Stomach (tissue), 4 donors: ENCODE measurements at regions not wholly inside any gene's neighbourhood (a gene's known extent, or its start where the extent isn't known, plus 50 kb on each side); places are given as distances from the start of the nearest gene placed in this dataset.

Source experiments
- CTCF ChIP-seq, 7 experiments: fragments of 450-650 bp in 4 of 7; fragments of 200-600 bp in 3 of 7; sonication (generic) in 3 of 7; IDR thresholded peaks; one replicate each; pipeline ENCODE4 v1.5.1; 2016 to 2019; ENCODE audit warnings: antibody characterized with exemption in 7 of 7, control low read depth in 2 of 7, mild to moderate bottlenecking in 1 of 7
- POLR2AphosphoS5 ChIP-seq, 3 donors: sonication (generic); formaldehyde crosslinking; IDR thresholded peaks; one replicate each; pipeline ENCODE4 v1.6.1; 2016; ENCODE audit warnings: antibody characterized with exemption in 3 of 3

GRCh38 chr12:111260732-111261131 is 108.2 kb downstream of the PHETA1 start:
- TF ChIP-seq POLR2AphosphoS5 (IDR thresholded peaks at IDR 0.05), result no peak
- no peak for TF ChIP-seq CTCF (IDR thresholded peaks at IDR 0.05)
